ENCODE measurements at regions not wholly inside any gene's neighbourhood (a gene's known extent, or its start where the extent isn't known, plus 50 kb on each side); places are given as distances from the start of the nearest gene placed in this dataset.
A peak's percentile ranks its signal among the peaks of the same experiment; 100 is the strongest.
"Not testable (repeated sequence)": the region's sequence is repeated elsewhere in the genome, so short reads cannot be mapped to it uniquely, and the experiment has no call there.

DNA sequence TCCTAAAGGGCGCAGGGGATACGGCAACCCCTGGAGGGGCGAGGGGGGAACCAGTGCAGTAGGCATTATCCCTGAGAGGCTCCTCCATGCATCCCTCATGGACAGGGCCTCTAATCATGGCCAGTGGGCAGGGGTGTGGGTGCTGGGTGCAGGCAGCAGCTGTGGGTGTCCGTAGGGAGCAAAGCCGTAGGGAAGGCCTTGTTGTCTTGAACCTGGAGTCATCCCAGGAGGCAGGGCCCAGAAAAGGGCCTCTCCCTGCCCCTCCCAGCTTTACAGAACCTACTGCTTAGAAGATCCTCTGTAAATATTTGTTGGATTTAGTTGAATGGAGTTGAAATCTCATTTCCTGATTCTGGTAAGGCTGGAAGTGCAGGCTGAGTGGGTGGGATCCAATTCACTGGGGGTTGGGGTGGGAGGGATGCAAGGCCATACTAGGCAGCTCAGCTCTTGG, 207.0 kb upstream of the HAAO start:
- DNase-seq = no peak
- no peak for ATAC-seq

- ATAC-seq (no peak), DNase-seq (no peak)
Measured at GRCh38 chr2:42998721-42999120, 206.3 kb upstream of the HAAO start.

GRCh38 chr2:42996528-42996927, 204.1 kb upstream of the HAAO start:
- DNase-seq (no peak), ATAC-seq (no peak)

DNA sequence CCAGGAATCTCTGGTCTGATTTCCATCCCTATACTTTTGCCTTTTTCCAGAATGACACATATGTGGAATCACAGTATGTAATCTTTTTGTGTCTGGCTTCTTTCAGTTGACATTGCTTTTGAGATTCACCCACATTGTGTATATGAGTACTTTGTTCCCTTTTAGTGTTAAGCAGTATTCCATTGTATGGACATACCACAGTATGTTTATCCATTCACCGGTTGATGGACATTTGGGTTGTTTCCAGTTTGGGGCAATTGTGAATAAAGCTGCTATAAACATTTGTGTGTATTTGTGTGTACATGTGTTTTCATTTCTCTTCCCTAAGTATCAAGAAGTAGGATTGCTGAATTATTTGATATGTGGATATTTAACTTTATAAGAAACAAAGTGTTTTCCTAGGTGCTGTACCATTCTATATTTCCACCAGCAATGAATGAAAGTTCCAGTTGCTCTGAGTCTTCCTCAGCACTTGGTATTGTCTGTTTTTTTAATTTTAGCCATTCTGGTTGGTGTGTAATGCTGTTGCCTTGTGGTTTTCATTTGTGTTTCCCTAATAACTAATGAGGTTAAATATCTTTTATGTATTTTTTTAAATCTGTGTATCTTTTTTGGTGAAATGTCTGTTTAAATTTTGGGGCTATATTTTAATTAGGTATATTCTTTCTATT, 203.5 kb upstream of the HAAO start:
- DNase-seq (no peak), ATAC-seq (no peak)

- not testable (repeated sequence) for DNase-seq, ATAC-seq
Measured at GRCh38 chr2:42989283-42990081, 197.1 kb upstream of the HAAO start.

DNA sequence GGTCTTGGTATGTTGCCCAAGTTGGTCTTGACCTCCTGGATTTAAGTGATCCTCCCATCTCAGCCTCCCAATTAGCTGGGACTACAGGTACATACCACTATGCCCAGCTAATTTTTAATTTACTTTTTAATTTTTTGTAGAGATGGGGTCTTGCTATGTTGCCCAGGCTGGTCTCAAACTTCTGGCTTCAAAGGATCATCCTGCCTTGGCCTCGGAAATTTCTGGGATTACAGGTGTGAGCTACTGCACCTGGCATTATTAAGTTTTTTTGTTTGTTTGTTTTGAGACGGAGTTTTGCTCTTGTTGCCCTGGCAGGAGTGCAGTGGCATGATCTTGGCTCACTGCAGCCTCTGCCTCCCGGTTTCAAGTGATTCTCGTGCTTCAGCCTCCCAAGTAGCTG, 195.7 kb upstream of the HAAO start:
- DNase-seq, ATAC-seq: not testable (repeated sequence)

GRCh38 chr2:42987112-42987922, 194.9 kb upstream of the HAAO start:
- DNase-seq = no peak
- no peak for ATAC-seq

DNA sequence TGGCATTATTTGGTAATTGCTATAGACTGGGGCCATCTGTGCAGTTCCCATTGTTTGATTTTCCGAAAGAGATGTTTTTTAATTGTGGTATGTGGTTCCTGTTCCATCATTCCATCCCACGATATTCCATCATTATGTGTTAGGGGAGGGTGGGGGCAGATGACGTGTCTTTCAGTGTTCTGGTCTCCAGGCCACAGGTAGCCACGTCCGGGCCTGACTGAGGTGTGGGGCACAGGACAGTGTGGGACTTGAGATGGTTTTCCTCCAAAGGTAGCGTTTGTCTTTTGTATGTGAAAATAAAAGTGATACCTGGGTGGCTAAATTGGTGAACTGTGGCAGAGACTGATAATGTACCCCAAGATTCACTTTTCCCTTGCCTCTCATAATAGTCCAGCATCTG, 192.2 kb upstream of the HAAO start:
- no peak for DNase-seq
- ATAC-seq = no peak

- ATAC-seq = no peak
Measured at GRCh38 chr2:42984081-42984480, 191.7 kb upstream of the HAAO start.

DNA sequence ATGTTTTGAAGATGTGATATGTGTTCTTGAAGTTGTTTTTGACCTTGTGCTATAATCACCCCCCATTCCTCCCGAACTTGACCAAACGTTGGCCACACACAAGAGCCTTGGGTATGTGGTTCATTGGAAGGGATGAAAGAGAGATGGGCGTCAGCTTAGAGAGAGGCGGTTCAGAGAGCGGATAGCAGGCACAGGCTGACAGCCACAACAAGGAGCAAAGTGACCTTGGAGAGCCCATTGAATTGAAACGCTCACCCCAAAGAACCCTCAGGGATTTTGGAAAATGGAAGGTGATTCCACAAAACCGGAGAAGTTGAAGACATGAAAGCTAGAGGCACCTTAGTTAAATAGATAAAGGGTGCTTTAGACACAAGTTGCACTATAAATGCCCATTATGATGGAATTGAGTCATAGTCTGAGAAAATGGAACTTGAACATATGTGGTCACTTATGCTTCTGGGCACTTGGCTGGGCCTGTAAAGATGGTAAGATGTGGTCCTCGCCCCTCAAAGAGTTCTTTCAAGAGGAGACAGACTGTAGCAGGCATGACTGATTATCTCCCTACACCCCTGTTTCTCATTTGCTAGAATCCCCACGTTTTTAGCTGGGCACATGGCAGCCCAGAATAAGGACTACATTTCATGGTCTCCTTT, 188.5 kb upstream of the HAAO start:
- ATAC-seq (no peak), DNase-seq (no peak)

More at GRCh38 chr2:42984081-42984480, 191.7 kb upstream of the HAAO start:
- no peak for DNase-seq

DNA sequence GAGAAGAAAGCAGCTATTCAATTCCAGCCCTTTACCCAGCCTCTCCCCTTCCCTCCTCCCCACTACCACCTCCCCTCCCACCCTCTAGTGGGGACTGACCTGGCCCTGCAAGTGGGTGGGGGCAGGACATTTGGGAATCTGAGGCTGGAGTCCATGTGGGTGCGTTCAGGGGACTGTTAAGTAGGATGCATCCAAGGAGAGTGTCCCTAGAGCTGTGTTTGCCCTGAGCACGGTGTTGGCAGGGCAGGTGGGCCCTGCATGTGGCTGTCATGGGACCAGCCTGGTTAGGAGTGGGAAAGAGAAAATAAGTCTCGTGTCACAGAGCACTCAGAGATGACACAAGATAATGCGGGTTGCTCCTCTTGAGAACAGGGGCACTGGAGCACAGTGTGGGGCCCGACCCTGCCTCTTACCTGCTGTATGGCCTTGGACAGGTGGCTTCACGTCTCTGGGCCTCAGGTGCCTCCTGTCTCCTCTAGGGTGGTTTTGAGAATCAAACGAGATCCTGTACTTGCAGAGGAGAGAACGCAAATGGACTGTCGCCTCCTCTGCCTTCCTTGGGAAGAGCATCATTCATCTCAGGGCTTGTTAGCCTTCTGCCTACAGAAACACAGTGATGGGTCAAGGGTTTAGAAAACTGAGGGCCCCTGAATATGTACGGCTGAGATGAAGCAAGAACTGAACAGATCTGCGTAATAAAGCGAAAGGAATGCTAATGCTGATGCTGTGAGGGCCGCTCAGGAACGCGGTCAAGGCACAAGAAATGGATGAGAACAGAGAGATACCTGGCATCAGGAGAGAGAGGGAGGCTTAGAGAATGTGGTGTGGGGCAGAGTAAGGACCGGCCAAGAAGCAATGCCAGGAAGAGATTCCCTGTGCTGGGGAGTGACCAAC, 187.7 kb upstream of the HAAO start:
- ATAC-seq (no peak), DNase-seq (no peak)

- ATAC-seq (no peak), DNase-seq (no peak)
Measured at GRCh38 chr2:42979416-42979869, 187.1 kb upstream of the HAAO start.

DNA sequence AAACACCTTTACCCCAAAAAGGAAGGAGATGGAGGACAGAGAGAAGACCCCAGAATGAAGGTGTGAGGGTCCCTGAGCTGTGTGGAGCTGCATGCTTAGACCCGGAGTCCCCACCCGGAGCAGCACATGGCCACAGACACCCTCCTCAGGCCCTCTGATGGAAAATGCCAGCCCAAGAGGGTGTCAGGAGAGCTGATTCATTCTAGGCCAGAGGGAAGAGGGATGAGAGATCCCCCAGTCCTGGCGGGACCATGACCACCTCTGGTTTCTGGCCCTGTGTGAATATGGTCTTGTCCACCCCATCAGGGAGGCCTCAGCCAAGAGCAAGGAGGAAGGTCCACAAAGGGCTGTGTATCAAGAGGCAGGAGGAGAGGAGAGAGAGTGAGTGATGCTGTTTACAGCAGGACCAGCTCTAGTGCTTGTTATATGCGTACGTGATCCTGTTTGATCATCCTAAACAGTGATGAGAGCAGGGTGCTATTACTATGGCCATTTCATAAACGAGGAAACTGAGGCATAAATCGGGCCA, 186.6 kb upstream of the HAAO start:
- DNase-seq (no peak), ATAC-seq (no peak)

- ATAC-seq = no peak
- DNase-seq = no peak
Measured at GRCh38 chr2:42978175-42978886, 185.9 kb upstream of the HAAO start.

DNA sequence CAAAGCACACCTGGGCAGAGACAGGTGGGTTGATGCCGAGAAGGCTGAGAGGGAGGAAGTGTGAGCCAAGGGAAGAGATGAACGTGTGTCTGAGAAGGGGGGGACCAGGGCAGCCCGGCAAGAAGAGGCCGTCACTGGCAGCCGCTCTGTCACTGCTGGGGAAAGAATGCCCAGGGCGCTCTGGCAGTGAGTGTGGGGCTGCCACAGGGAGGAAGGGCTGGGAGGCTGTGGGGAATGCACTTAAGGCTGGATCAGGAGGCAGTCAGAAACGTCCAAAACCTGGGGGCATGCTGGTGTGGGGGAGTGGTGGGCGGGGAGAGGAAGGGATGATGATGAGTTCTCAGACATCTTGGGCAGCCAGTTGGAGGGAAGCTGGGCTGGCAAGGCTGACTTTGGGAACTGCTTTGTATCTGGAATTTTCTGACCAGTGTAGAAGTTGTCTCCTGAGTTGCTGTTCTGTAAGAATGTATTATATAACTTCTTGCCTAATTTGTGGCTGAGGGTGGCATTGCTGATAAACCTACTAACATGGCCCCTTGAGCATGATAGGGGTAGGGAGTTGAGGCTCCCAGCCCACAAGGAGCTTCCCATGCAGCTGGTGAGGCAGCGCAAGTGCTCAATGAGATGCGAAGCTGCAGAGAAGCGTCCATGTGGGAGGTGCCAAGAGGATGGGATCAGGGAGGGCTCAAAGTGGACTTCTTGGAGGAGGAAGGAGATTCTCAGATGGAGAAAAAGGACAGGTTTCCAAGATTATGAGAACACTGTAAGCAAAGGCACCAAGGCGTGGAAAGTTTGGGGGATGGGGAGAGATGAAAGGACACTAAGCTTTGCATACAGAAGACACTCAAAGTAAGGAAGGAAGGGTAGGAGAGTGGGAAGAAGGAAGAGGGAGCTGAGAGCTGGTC, 185.1 kb upstream of the HAAO start:
- ATAC-seq = no peak
- DNase-seq = no peak

DNA sequence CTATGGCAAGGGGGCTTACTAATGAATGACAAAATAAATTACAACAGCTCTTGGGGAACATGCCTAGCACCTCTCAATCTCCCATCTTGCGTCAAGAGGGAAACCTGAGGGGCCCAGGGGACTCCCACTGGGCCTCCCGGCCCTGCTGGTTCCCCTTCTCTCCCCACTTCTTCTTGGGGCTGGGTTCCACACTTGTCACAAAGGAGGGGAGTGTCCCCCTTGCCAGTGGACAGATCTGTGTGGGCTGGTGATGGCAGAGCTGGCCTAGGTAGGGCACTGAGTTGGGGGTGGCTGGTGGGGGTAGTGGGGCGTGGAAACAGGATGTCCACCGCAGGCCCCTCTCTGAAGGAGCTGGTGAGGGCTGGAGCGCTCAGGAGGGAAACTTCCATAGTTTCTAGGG, 184.0 kb upstream of the HAAO start:
- DNase-seq = no peak
- ATAC-seq = no peak

DNA sequence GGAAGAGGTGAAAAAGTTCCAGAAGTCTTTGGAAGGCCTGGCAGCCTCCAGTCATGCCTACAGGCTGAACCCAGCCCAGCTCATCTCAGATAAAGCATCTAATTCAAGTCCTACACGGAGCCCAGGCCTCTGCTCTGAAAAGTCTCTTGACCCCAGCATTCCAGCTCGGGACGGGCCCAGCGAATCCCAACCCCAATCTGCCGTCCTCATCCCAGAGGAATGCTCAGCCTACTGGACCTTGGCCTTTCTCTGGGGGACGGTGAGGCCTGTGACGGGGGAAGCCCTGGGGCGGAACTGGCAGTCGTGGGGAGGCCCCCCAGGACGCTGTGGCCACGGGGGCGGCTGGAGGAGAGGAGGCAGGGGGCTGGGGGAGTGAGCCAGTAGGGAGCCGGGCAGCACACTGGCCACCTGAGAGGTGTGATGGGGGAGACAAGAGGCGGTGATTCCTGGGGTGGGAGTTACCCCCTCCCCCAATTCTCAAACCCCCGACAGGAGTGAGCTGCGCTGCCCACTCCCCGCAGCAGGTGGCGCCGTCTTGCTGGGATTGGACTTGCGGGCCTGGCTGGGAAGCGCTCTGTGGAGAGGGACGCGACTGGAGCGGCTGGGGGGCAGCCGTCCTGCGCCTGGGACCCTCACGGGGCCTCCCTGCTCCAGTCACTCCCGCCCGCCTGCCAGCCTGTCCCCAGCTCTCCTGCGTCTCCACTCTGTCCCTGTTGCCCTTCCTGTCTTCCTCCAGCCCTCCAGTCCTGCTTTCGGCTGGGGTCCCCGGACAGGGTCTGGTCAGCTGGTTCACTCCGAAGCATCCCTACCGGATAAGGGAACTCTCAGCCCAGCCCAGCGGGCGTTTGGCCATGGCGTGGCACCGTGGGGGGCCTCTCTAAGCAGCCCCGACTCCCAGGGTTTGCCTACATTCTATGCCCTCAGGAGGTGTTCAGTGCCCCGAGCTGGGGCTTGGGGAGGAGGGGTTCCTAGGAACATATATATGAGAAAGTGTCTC, 182.6 kb upstream of the HAAO start:
- DNase-seq (peak; percentile 72), ATAC-seq (no peak)

DNA sequence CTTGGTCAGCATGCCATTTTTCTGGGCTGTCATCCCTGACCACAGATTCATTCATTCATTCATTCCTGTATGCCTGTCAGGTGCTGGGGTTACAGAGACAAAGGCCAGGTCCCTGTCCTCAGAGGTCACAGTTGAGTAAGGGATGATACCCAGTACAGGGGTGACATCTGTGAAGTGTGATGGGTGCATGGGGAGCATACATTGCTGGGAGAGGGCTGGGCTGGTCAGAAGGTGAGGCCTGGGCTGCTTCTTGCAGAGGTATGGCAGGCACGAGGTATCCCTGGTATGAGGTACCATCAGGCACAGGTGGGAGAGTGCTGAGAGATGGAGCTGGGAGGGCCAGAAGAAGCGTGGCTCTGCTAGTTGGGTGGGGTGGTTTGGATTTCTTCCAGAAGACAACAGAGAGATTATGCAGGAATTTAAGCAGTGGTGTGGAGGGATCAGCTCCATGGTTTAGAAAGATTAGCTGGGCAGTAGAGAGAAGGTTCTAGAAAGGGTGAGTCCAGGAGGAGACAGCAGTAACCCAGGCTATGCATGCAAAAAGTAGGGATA, 181.9 kb upstream of the HAAO start:
- no peak for ATAC-seq
- no peak for DNase-seq

Measured in stimulated activated naive CD8-positive, alpha-beta T cell treated with anti-CD3 and anti-CD28 coated beads, Interleukin-15, Interleukin-2, amounts not matched to agents 100 U/mL and 50 U/mL, for 24 hours (primary cell).